Mesenchymal stem cell (in vitro differentiated cells and primary cell): ENCODE measurements at regions not wholly inside any gene's neighbourhood (a gene's known extent, or its start where the extent isn't known, plus 50 kb on each side); places are given as distances from the start of the nearest gene placed in this dataset.

ENCODE experiments used
- DNase-seq: peaks from one replicate; pipeline ENCODE4 v3.0.0-alpha.2; 2013
- H2AFZ ChIP-seq: one replicate; pipeline ENCODE4 v1.6.1; 2013; ENCODE audit warnings: low read depth, mild to moderate bottlenecking, control low read depth, inconsistent platforms, low read length, moderate library complexity
- H2AK5ac ChIP-seq: 2 replicates; pipeline ENCODE4 v1.6.1; 2013; ENCODE audit warnings: low read length, moderate library complexity, mild to moderate bottlenecking, inconsistent platforms; ENCODE audit not compliant: severe bottlenecking
- H2BK120ac ChIP-seq: one replicate; pipeline ENCODE4 v1.6.1; 2013; ENCODE audit warnings: low read depth, mild to moderate bottlenecking, inconsistent platforms, low read length, moderate library complexity
- H2BK12ac ChIP-seq, 2 experiments: one replicate each; pipeline ENCODE4 v1.6.1; 2013; ENCODE audit warnings: inconsistent platforms in 2 of 2, low read length in 2 of 2, mild to moderate bottlenecking in 2 of 2, moderate library complexity in 2 of 2, control low read depth in 1 of 2
- H2BK15ac ChIP-seq: one replicate; pipeline ENCODE4 v1.6.1; 2013; ENCODE audit warnings: mild to moderate bottlenecking, low read depth, inconsistent platforms; ENCODE audit not compliant: poor library complexity, severe bottlenecking
- H2BK5ac ChIP-seq: 2 replicates; pipeline ENCODE4 v1.6.1; 2013; ENCODE audit warnings: low read depth, mild to moderate bottlenecking, low read length, control low read depth, inconsistent platforms; ENCODE audit not compliant: poor library complexity, severe bottlenecking
- H3K14ac ChIP-seq, 2 experiments: one replicate each; pipeline ENCODE4 v1.6.1; 2013; ENCODE audit warnings: inconsistent platforms in 2 of 2, low read length in 2 of 2, control low read depth in 1 of 2, mild to moderate bottlenecking in 1 of 2, moderate library complexity in 1 of 2
- H3K18ac ChIP-seq, 2 experiments: one replicate each; pipeline ENCODE4 v1.6.1; 2013; ENCODE audit warnings: inconsistent platforms in 2 of 2, low read length in 2 of 2, control low read depth in 1 of 2, low read depth in 1 of 2, mild to moderate bottlenecking in 1 of 2
- H3K23ac ChIP-seq, 2 experiments: one replicate each; pipeline ENCODE4 v1.6.1; 2013; ENCODE audit warnings: inconsistent platforms in 2 of 2, low read length in 2 of 2, mild to moderate bottlenecking in 2 of 2, moderate library complexity in 2 of 2, control low read depth in 1 of 2
- H3K27ac ChIP-seq: 2 replicates; pipeline ENCODE4 v1.5.1; 2013; ENCODE audit warnings: mild to moderate bottlenecking, moderate library complexity, low read length, control low read depth, inconsistent platforms; ENCODE audit not compliant: poor library complexity, severe bottlenecking
- H3K27me3 ChIP-seq, 2 experiments: 2 replicates each; pipeline versions ENCODE4 v1.6.1 to v1.7.0; 2013; ENCODE audit warnings: low read length in 2 of 2, mild to moderate bottlenecking in 2 of 2, moderate library complexity in 2 of 2, control low read depth in 1 of 2, inconsistent platforms in 1 of 2; ENCODE audit not compliant: control insufficient read depth in 1 of 2, insufficient read depth in 1 of 2
- H3K36me3 ChIP-seq, 2 experiments: 2 replicates each; pipeline versions ENCODE4 v1.6.1 to v1.7.0; 2013; ENCODE audit warnings: low read length in 2 of 2, control low read depth in 1 of 2, inconsistent platforms in 1 of 2, low read depth in 1 of 2, mild to moderate bottlenecking in 1 of 2; ENCODE audit not compliant: insufficient read depth in 2 of 2, control insufficient read depth in 1 of 2
- H3K4ac ChIP-seq, 2 experiments: one replicate each; pipeline ENCODE4 v1.6.1; 2013; ENCODE audit warnings: inconsistent platforms in 2 of 2, low read length in 2 of 2, mild to moderate bottlenecking in 2 of 2, moderate library complexity in 2 of 2, control low read depth in 1 of 2, low read depth in 1 of 2
- H3K4me1 ChIP-seq: 2 replicates; pipeline ENCODE4 v1.6.1; 2013; ENCODE audit warnings: low read depth, low read length, control low read depth; ENCODE audit not compliant: control insufficient read depth, insufficient read depth
- H3K4me2 ChIP-seq: 2 replicates; pipeline ENCODE4 v1.6.1; 2013; ENCODE audit warnings: low read length, mild to moderate bottlenecking, inconsistent platforms; ENCODE audit not compliant: poor library complexity, severe bottlenecking
- H3K4me3 ChIP-seq, 2 experiments: 2 replicates each; pipeline versions ENCODE4 v1.5.1 to v1.7.0; 2013; ENCODE audit warnings: low read length in 2 of 2, mild to moderate bottlenecking in 2 of 2, control low read depth in 1 of 2, low read depth in 1 of 2; ENCODE audit not compliant: insufficient read depth in 1 of 2
- H3K79me1 ChIP-seq: replicated peaks from 2 replicates; pipeline ENCODE4 v1.6.1; 2013; ENCODE audit warnings: mild to moderate bottlenecking, control low read depth, low read length, inconsistent platforms; ENCODE audit not compliant: poor library complexity, severe bottlenecking
- H3K9ac ChIP-seq: 2 replicates; pipeline ENCODE4 v1.7.0; 2013; ENCODE audit warnings: mild to moderate bottlenecking, low read length, moderate library complexity
- H3K9me3 ChIP-seq: 2 replicates; pipeline ENCODE4 v1.7.0; 2013; ENCODE audit warnings: mild to moderate bottlenecking, low read length; ENCODE audit not compliant: control insufficient read depth
- H4K8ac ChIP-seq: one replicate; pipeline ENCODE4 v1.6.1; 2013; ENCODE audit warnings: inconsistent platforms, mild to moderate bottlenecking, low read length, moderate library complexity
- H4K91ac ChIP-seq: one replicate; pipeline ENCODE4 v1.6.1; 2013; ENCODE audit warnings: mild to moderate bottlenecking, low read length, inconsistent platforms
- WGBS: methylation state at CpG from one replicate; pipeline ENCODE4 v1.1.7; 2013; ENCODE audit warnings: mixed read lengths; 5-methylcytosine and 5-hydroxymethylcytosine counted together

- H3K36me3 ChIP-seq = no peaks in the 10 kb centered on the region
- no peak overlapping the region for H2BK12ac ChIP-seq
- WGBS = 68% methylated on average over 8 of the region's 8 CpGs
Measured at GRCh38 chr2:31813016-31813415, 197.8 kb downstream of the MEMO1 start.

GRCh38 chr2:31812051-31812798 lies 198.6 kb downstream of the MEMO1 start:
- Histone ChIP-seq H3K18ac (no peak overlapping the region), H2BK5ac (no peak overlapping the region), H3K4me2 (no peak overlapping the region), H2BK12ac (no peak overlapping the region), H3K27ac (no peak overlapping the region), H2BK15ac (no peak overlapping the region), H3K4me1 (no peaks in the 10 kb centered on the region), H3K23ac (no peak overlapping the region), H3K9me3 (no peaks in the 10 kb centered on the region), H3K4ac (no peak overlapping the region), H3K79me1 (no peaks in the 10 kb centered on the region), H3K36me3 (no peaks in the 10 kb centered on the region), H2AFZ (no peak overlapping the region), H3K14ac (no peak overlapping the region), H3K27me3 (no peaks in the 10 kb centered on the region), H2BK120ac (no peak overlapping the region), H3K9ac (no peak overlapping the region), H4K91ac (no peak overlapping the region), H4K8ac (no peak overlapping the region), H2AK5ac (no peak overlapping the region), H3K4me3 (no peak overlapping the region)
- WGBS = 67% methylated on average over 1 of the region's 2 CpGs
- DNase-seq = peak; percentile 44

More at GRCh38 chr2:31813016-31813415, 197.8 kb downstream of the MEMO1 start:
- Histone ChIP-seq H2BK120ac (no peak overlapping the region), H2BK15ac (no peak overlapping the region), H2AK5ac (no peak overlapping the region), H3K9me3 (no peaks in the 10 kb centered on the region), H4K8ac (no peak overlapping the region), H2AFZ (no peak overlapping the region), H3K4me3 (no peak overlapping the region), H3K9ac (no peak overlapping the region), H3K23ac (no peak overlapping the region), H4K91ac (no peak overlapping the region), H3K14ac (no peak overlapping the region), H3K4me1 (no peaks in the 10 kb centered on the region), H3K27ac (no peak overlapping the region), H3K18ac (no peak overlapping the region), H3K4me2 (no peak overlapping the region), H3K27me3 (no peaks in the 10 kb centered on the region), H3K4ac (no peak overlapping the region), H2BK5ac (no peak overlapping the region), H3K79me1 (no peaks in the 10 kb centered on the region)
- no peak for DNase-seq

GRCh38 chr2:31811482-31811881 lies 199.3 kb downstream of the MEMO1 start:
- H2AK5ac ChIP-seq = no peak overlapping the region
- no peaks in the 10 kb centered on the region for H3K36me3 ChIP-seq
- no CpG with 5 or more reads among the region's 3 CpGs for WGBS
- H3K4me3 ChIP-seq = no peak overlapping the region
- H2BK12ac ChIP-seq = no peak overlapping the region
- no peak overlapping the region for H3K9ac ChIP-seq
- no peaks in the 10 kb centered on the region for H3K9me3 ChIP-seq
- DNase-seq = no peak
- H3K4me1 ChIP-seq = no peaks in the 10 kb centered on the region
- no peak overlapping the region for H3K4ac ChIP-seq
- no peaks in the 10 kb centered on the region for H3K27me3 ChIP-seq
- no peaks in the 10 kb centered on the region for H3K79me1 ChIP-seq
- no peak overlapping the region for H3K27ac ChIP-seq
- H3K14ac ChIP-seq = no peak overlapping the region
- H2BK120ac ChIP-seq = no peak overlapping the region
- H4K8ac ChIP-seq = no peak overlapping the region
- no peak overlapping the region for H2BK15ac ChIP-seq
- H4K91ac ChIP-seq = no peak overlapping the region
- H3K23ac ChIP-seq = no peak overlapping the region
- H2AFZ ChIP-seq = no peak overlapping the region
- no peak overlapping the region for H3K4me2 ChIP-seq
- H3K18ac ChIP-seq = no peak overlapping the region
- no peak overlapping the region for H2BK5ac ChIP-seq

- Histone ChIP-seq H2AK5ac (no peak overlapping the region), H3K4me3 (no peak overlapping the region), H3K27ac (no peak overlapping the region), H3K4me2 (no peak overlapping the region), H3K4ac (no peak overlapping the region), H3K9me3 (no peaks in the 10 kb centered on the region), H3K23ac (no peak overlapping the region), H3K4me1 (no peaks in the 10 kb centered on the region), H2BK12ac (no peak overlapping the region), H2BK120ac (no peak overlapping the region), H2BK15ac (no peak overlapping the region), H4K91ac (no peak overlapping the region), H3K79me1 (no peaks in the 10 kb centered on the region), H4K8ac (no peak overlapping the region), H2AFZ (no peak overlapping the region), H3K36me3 (no peaks in the 10 kb centered on the region), H2BK5ac (no peak overlapping the region), H3K14ac (no peak overlapping the region), H3K18ac (no peak overlapping the region), H3K27me3 (no peaks in the 10 kb centered on the region), H3K9ac (no peak overlapping the region)
- WGBS = 65% methylated on average over 4 of the region's 5 CpGs
- no peak for DNase-seq
Measured at GRCh38 chr2:31810200-31810917, 200.4 kb downstream of the MEMO1 start.
